ENCODE measurements at regions not wholly inside any gene's neighbourhood (a gene's known extent, or its start where the extent isn't known, plus 50 kb on each side); places are given as distances from the start of the nearest gene placed in this dataset.

DNA sequence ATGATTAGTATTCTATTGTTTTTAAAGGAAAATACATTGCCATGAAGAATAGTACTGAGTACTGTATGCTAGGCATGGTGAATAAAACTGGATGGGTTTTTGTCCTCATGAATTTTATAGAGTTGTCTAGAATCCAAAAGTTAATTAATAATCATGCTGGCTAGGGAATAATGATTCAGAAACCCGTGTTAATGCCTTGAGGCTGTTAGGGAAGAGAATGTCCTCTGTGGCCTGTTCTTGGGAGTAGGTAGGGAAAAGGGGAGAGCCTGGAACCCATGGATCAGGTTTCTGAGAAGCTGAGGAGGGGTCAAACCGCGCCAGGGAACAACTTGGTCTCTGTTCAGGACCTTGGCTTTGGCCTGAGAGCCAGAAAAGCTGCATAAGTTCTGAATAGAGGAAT lies 1376.3 kb upstream of the SLC10A2 start:
- no peak for DNase-seq (ENCODE audit: low read depth, low spot score)
- in situ Hi-C loops (cut with HindIII; ENCODE audit: low sequenced_read_pairs), result no loop called here
- TF ChIP-seq, protein P1, sequence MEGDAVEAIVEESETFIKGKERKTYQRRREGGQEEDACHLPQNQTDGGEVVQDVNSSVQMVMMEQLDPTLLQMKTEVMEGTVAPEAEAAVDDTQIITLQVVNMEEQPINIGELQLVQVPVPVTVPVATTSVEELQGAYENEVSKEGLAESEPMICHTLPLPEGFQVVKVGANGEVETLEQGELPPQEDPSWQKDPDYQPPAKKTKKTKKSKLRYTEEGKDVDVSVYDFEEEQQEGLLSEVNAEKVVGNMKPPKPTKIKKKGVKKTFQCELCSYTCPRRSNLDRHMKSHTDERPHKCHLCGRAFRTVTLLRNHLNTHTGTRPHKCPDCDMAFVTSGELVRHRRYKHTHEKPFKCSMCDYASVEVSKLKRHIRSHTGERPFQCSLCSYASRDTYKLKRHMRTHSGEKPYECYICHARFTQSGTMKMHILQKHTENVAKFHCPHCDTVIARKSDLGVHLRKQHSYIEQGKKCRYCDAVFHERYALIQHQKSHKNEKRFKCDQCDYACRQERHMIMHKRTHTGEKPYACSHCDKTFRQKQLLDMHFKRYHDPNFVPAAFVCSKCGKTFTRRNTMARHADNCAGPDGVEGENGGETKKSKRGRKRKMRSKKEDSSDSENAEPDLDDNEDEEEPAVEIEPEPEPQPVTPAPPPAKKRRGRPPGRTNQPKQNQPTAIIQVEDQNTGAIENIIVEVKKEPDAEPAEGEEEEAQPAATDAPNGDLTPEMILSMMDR (IDR thresholded peaks at IDR 0.05; ENCODE audit: low read depth, low read length), result no peak
- H3K4me3 ChIP-seq (ENCODE audit: low read depth, low read length), result no peak overlapping the region

DNA sequence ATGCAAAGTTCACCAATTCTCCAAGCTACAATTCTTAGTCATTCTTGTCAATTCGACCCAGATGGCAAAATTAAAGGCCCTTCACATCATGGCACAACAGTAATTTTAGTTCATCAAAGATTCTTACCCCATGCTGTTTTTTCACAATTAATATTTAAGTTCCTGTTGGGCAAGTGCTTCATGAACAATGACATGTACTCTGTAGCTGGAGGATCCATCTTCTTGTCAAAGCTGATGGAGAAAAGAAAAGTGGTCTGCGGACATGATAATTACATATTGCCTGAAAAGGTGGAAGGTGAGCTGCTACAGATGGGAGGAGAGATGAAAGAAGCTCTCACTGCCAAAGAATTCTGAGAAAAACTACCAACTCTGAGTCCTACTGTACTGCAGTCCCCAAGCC lies 1370.3 kb upstream of the SLC10A2 start:
- in situ Hi-C loops (cut with HindIII; ENCODE audit: low sequenced_read_pairs), result no loop called here
- TF ChIP-seq, protein P1 (IDR thresholded peaks at IDR 0.05; ENCODE audit: low read depth, low read length), result no peak
- H3K4me3 ChIP-seq (ENCODE audit: low read depth, low read length), result no peak overlapping the region
- no peak for DNase-seq (ENCODE audit: low read depth, low spot score)

DNA sequence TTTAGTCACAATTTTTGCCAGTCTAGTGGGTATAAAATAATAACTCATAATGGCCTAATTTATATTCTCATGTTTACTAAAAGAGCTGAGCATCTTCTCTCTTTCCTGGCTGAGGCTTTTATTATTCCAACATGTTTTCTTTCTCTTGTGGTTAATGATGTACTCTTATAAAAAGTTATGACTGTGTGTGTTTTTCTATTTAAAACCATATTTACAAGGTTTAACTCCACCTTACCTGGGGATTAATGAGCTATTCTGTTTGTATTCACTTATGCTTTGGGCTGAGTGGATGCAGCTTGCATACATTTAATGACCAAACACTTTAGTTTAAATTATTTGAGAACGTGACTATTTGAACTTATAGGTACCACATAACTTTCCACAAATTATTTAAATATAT lies 1365.7 kb upstream of the SLC10A2 start:
- DNase-seq (ENCODE audit: low read depth, low spot score), result no peak
- TF ChIP-seq, protein P1 (IDR thresholded peaks at IDR 0.05; ENCODE audit: low read depth, low read length), result no peak
- H3K4me3 ChIP-seq (ENCODE audit: low read depth, low read length), result no peak overlapping the region
- in situ Hi-C loops (cut with HindIII; ENCODE audit: low sequenced_read_pairs), result no loop called here

DNA sequence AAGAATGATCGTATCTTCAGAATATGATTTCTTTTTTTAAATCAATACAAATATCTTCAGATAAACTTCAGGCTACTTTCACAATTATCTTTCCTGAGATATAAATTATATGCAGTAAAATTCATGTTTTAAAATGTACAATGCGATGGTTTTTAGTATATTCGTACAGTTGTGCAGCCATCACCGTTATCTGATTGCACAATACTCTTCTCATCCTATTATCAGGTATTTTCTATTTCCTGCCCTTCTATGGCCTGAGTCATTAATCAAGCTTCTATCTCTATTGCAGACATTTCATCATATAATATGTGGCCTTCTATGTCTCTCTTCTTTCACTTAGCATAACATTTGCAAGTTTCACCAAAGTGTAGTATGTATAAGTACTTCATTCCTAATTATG lies 1360.2 kb upstream of the SLC10A2 start:
- in situ Hi-C loops (cut with HindIII; ENCODE audit: low sequenced_read_pairs), result no loop called here
- H3K4me3 ChIP-seq (ENCODE audit: low read depth, low read length), result no peak overlapping the region
- DNase-seq (ENCODE audit: low read depth, low spot score), result no peak
- TF ChIP-seq, protein P1 (IDR thresholded peaks at IDR 0.05; ENCODE audit: low read depth, low read length), result no peak

DNA sequence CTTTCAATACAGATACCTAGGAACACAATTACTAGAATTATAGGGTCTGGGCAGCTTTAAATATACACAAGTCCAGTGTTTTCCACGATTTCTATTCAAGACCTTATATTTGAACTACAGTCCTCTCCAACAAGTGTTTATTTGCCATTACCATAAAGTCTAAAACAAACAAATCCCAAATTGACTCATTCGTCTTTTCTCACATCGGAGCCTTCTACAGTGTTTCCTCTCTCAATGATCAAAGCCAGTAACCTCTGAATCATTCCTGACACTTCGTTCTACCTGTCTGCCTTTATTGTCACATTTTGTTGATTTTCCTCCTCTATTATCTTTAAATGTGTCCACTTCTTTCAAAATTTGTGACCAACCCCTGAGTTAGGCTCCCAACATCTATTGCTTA lies 1356.5 kb upstream of the SLC10A2 start:
- TF ChIP-seq, protein P1 (IDR thresholded peaks at IDR 0.05; ENCODE audit: low read depth, low read length), result no peak
- in situ Hi-C loops (cut with HindIII; ENCODE audit: low sequenced_read_pairs), result no loop called here
- no peak overlapping the region for H3K4me3 ChIP-seq (ENCODE audit: low read depth, low read length)
- no peak for DNase-seq (ENCODE audit: low read depth, low spot score)

DNA sequence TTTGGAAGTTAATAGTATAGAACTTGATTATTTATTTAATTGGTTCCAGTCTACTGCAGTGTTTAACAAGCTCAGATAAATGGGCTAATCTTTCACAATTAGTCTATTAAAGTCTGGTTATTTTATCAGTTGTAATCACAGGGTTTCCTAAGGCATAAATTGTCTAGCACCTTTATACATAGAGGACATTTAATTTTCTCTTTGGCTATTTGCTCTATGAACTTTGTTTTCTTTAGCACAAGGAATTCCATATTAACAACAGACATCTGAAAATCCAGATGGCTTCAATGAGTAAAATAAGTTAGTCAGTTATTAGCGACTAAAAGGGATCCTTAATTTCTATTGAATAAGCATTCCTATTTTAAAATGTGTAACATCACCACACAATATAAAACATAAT lies 1350.8 kb upstream of the SLC10A2 start:
- TF ChIP-seq, protein P1 (IDR thresholded peaks at IDR 0.05; ENCODE audit: low read depth, low read length), result no peak
- no peak overlapping the region for H3K4me3 ChIP-seq (ENCODE audit: low read depth, low read length)
- in situ Hi-C loops (cut with HindIII; ENCODE audit: low sequenced_read_pairs), result no loop called here
- no peak for DNase-seq (ENCODE audit: low read depth, low spot score)

DNA sequence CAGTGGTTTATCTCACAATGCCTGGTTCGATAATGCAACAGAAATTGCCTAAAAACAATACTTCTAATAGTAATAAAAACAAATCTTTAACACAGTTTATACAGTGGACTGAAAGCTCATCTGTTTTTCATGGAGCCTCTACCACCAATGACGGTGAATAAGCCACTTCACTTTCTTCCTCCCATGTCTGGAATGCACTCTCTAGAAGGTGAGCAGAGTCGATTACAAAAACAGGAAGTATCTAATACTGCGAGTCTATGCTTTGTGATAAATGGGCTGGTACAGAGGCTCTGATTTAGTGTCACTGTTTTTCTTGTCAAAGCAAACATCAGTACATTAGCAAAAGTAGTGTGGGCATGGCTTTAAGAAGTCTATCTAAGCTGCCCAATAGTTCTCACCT lies 1348.6 kb upstream of the SLC10A2 start:
- DNase-seq (ENCODE audit: low read depth, low spot score), result no peak
- TF ChIP-seq, protein P1 (IDR thresholded peaks at IDR 0.05; ENCODE audit: low read depth, low read length), result no peak
- no peak overlapping the region for H3K4me3 ChIP-seq (ENCODE audit: low read depth, low read length)
- in situ Hi-C loops (cut with HindIII; ENCODE audit: low sequenced_read_pairs), result no loop called here

Data from astrocyte of the spinal cord (primary cell).